H1 (cell line): ENCODE measurements at regions not wholly inside any gene's neighbourhood (a gene's known extent, or its start where the extent isn't known, plus 50 kb on each side); places are given as distances from the start of the nearest gene placed in this dataset.

Source experiments
- CEBPB ChIP-seq: IDR thresholded peaks from 2 replicates; pipeline ENCODE4 v1.6.1; 2012; ENCODE audit warnings: low read depth, low read length
- FOSL1 ChIP-seq: IDR thresholded peaks from 2 replicates; pipeline ENCODE4 v1.6.1; 2011; ENCODE audit warnings: mild to moderate bottlenecking, low read depth, low read length, moderate library complexity; ENCODE audit not compliant: insufficient read depth
- NRF1 ChIP-seq: IDR thresholded peaks from 2 replicates; pipeline ENCODE4 v1.6.1; 2011; ENCODE audit warnings: mild to moderate bottlenecking, low read depth, low read length, improper control_type of control experiment
- POLR2AphosphoS5 ChIP-seq: IDR thresholded peaks from 2 replicates; pipeline ENCODE4 v1.6.1; 2011; ENCODE audit warnings: low read depth, low read length
- POU5F1 ChIP-seq: IDR thresholded peaks from 2 replicates; pipeline ENCODE4 v1.6.1; 2011; ENCODE audit warnings: low read depth, mild to moderate bottlenecking, low read length, moderate library complexity
- SIRT6 ChIP-seq: IDR thresholded peaks from one replicate; pipeline ENCODE4 v1.7.1; 2012; ENCODE audit warnings: low read length, inconsistent platforms
- TBP ChIP-seq: IDR thresholded peaks from 2 replicates; pipeline ENCODE4 v1.6.1; 2011; ENCODE audit warnings: low read depth, low read length, improper control_type of control experiment
- TCF12 ChIP-seq: IDR thresholded peaks from 2 replicates; pipeline ENCODE4 v1.6.1; 2011; ENCODE audit warnings: low read depth, mild to moderate bottlenecking, low read length
- YY1 ChIP-seq: IDR thresholded peaks from 2 replicates; pipeline ENCODE4 v1.6.1; 2011; ENCODE audit warnings: low read depth, mild to moderate bottlenecking, low read length
- TF ChIP-seq, protein P1 (sequence below): fragments of 300-600 bp; sonication (generic); IDR thresholded peaks from 2 replicates; pipeline ENCODE4 v1.7.1; 2012; ENCODE audit warnings: low read length, moderate library complexity, mild to moderate bottlenecking, inconsistent platforms; ENCODE audit not compliant: insufficient replicate concordance
- TF ChIP-seq, protein P2 (sequence below), 3 experiments: IDR thresholded peaks; 1 replicate in 2 of 3; 2 replicates in 1 of 3; pipeline versions ENCODE4 v1.5.1 to v1.6.1; 2011; ENCODE audit warnings: low read length in 3 of 3, mild to moderate bottlenecking in 3 of 3, inconsistent platforms in 2 of 3, low read depth in 1 of 3, moderate library complexity in 1 of 3; ENCODE audit not compliant: insufficient read depth in 1 of 3; ENCODE audit errors: control extremely low read depth in 1 of 3

DNA sequence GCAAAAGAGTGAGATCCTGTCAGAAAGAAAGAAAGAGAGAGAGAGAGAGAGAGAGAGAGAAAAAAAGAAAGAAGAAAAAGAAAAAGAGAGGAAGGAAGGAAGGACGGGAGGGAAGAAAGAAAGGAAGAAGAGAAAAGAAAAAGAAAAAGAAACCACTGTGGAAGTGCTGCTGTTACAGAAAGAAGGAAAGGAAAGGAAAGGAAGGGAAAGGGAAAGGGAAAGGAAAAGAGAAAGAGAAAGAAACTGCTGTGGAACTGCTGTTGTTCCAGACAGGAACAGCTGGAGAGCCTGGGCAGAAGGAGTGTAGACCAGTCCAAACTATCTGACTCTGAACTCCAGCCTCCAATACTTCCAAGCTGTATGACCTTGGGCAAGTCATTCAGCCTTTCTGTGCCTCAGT lies 220.7 kb upstream of the WWC1 start (continued):
- TF ChIP-seq, protein P1, sequence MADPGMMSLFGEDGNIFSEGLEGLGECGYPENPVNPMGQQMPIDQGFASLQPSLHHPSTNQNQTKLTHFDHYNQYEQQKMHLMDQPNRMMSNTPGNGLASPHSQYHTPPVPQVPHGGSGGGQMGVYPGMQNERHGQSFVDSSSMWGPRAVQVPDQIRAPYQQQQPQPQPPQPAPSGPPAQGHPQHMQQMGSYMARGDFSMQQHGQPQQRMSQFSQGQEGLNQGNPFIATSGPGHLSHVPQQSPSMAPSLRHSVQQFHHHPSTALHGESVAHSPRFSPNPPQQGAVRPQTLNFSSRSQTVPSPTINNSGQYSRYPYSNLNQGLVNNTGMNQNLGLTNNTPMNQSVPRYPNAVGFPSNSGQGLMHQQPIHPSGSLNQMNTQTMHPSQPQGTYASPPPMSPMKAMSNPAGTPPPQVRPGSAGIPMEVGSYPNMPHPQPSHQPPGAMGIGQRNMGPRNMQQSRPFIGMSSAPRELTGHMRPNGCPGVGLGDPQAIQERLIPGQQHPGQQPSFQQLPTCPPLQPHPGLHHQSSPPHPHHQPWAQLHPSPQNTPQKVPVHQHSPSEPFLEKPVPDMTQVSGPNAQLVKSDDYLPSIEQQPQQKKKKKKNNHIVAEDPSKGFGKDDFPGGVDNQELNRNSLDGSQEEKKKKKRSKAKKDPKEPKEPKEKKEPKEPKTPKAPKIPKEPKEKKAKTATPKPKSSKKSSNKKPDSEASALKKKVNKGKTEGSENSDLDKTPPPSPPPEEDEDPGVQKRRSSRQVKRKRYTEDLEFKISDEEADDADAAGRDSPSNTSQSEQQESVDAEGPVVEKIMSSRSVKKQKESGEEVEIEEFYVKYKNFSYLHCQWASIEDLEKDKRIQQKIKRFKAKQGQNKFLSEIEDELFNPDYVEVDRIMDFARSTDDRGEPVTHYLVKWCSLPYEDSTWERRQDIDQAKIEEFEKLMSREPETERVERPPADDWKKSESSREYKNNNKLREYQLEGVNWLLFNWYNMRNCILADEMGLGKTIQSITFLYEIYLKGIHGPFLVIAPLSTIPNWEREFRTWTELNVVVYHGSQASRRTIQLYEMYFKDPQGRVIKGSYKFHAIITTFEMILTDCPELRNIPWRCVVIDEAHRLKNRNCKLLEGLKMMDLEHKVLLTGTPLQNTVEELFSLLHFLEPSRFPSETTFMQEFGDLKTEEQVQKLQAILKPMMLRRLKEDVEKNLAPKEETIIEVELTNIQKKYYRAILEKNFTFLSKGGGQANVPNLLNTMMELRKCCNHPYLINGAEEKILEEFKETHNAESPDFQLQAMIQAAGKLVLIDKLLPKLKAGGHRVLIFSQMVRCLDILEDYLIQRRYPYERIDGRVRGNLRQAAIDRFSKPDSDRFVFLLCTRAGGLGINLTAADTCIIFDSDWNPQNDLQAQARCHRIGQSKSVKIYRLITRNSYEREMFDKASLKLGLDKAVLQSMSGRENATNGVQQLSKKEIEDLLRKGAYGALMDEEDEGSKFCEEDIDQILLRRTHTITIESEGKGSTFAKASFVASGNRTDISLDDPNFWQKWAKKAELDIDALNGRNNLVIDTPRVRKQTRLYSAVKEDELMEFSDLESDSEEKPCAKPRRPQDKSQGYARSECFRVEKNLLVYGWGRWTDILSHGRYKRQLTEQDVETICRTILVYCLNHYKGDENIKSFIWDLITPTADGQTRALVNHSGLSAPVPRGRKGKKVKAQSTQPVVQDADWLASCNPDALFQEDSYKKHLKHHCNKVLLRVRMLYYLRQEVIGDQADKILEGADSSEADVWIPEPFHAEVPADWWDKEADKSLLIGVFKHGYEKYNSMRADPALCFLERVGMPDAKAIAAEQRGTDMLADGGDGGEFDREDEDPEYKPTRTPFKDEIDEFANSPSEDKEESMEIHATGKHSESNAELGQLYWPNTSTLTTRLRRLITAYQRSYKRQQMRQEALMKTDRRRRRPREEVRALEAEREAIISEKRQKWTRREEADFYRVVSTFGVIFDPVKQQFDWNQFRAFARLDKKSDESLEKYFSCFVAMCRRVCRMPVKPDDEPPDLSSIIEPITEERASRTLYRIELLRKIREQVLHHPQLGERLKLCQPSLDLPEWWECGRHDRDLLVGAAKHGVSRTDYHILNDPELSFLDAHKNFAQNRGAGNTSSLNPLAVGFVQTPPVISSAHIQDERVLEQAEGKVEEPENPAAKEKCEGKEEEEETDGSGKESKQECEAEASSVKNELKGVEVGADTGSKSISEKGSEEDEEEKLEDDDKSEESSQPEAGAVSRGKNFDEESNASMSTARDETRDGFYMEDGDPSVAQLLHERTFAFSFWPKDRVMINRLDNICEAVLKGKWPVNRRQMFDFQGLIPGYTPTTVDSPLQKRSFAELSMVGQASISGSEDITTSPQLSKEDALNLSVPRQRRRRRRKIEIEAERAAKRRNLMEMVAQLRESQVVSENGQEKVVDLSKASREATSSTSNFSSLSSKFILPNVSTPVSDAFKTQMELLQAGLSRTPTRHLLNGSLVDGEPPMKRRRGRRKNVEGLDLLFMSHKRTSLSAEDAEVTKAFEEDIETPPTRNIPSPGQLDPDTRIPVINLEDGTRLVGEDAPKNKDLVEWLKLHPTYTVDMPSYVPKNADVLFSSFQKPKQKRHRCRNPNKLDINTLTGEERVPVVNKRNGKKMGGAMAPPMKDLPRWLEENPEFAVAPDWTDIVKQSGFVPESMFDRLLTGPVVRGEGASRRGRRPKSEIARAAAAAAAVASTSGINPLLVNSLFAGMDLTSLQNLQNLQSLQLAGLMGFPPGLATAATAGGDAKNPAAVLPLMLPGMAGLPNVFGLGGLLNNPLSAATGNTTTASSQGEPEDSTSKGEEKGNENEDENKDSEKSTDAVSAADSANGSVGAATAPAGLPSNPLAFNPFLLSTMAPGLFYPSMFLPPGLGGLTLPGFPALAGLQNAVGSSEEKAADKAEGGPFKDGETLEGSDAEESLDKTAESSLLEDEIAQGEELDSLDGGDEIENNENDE: no peak
- TF ChIP-seq NRF1: no peak
- no peak for TF ChIP-seq TCF12
- TF ChIP-seq TBP: no peak
- TF ChIP-seq CEBPB: no peak
- no peak for TF ChIP-seq POU5F1
- TF ChIP-seq POLR2AphosphoS5: no peak
- no peak for TF ChIP-seq YY1
- TF ChIP-seq, protein P2, sequence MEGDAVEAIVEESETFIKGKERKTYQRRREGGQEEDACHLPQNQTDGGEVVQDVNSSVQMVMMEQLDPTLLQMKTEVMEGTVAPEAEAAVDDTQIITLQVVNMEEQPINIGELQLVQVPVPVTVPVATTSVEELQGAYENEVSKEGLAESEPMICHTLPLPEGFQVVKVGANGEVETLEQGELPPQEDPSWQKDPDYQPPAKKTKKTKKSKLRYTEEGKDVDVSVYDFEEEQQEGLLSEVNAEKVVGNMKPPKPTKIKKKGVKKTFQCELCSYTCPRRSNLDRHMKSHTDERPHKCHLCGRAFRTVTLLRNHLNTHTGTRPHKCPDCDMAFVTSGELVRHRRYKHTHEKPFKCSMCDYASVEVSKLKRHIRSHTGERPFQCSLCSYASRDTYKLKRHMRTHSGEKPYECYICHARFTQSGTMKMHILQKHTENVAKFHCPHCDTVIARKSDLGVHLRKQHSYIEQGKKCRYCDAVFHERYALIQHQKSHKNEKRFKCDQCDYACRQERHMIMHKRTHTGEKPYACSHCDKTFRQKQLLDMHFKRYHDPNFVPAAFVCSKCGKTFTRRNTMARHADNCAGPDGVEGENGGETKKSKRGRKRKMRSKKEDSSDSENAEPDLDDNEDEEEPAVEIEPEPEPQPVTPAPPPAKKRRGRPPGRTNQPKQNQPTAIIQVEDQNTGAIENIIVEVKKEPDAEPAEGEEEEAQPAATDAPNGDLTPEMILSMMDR (IDR thresholded peaks at IDR 0.05; ENCODE audit: control extremely low read depth in 1 of 3, insufficient read depth in 1 of 3, low read depth in 1 of 3, low read length in 3 of 3): no peak
- no peak for TF ChIP-seq FOSL1
- no peak for TF ChIP-seq SIRT6
